ENCODE measurements at regions not wholly inside any gene's neighbourhood (a gene's known extent, or its start where the extent isn't known, plus 50 kb on each side); places are given as distances from the start of the nearest gene placed in this dataset.

DNA sequence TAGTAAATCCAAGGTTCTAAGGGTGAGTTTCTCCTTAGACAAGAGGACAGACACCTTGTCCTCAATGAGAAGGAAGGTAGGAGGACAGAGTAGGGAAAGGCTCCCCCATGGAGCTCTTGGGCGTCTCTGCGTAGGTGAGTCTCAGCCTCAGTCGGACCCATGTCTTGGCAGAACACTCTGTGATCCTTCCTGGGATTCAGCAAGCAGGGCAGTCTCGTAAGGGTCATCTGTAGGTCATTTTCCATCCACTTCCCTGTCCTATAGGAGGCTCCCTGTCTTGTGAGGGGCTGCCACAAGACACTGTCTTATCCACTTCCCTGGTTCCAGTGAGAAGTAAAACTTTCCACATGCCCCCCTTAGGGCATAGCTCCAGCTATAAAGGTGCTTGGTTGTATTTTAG lies 122.6 kb upstream of the TWIST2 start:
- no peak overlapping the region for H3K4me3 ChIP-seq (ENCODE audit: insufficient read depth, low read depth, low read length)
- DNase-seq, result no peak
- no peaks in the 10 kb centered on the region for H3K36me3 ChIP-seq (replicated peaks; ENCODE audit: control insufficient read depth, insufficient read depth, low read length)
- H3K27me3 ChIP-seq (ENCODE audit: control insufficient read depth, insufficient read depth, low read length), result no peaks in the 10 kb centered on the region

DNA sequence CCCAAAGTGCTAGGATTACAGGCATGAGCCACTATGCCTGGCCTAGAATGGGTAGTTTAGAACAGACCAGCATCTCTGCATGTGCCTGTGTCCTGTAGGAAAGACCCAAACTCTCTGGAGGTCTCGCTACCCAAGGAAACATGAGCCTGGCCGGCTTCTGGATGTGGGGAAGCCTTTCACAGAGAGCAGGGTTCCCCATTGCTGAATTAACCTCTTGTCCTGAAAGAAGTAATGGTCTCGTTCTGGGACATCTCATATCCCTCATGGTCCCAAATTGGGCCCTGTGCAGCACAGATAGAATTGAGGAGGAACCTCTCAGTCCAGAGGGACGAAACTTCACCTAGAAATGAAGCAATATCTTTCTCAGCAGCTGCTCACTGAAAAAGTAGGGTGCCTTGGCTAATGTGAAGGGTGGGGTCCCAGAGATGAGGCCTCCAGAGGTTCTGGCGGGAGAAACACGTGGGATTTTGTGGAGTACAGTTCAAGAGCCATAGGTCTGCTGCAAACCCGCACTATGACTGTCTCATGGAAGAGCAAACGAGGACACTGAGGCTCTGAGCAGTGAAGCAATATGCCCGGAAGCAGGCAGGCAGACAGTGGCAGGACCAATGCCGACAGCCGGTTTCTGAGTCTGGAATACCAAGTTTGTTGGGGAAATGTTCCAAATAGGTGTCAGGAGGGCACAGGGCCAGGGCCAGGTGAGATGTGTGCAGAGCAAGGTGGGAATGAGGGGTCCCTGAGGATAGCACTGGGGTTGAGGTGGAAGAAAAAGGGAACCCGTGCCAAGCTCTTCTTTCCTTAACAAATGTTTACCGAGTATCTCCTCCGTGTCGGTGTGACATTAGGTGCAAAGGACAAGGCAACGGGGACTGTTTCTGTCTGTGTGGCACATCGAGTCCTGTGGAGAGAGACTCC lies 121.0 kb upstream of the TWIST2 start:
- no peak overlapping the region for H3K4me3 ChIP-seq (ENCODE audit: insufficient read depth, low read depth, low read length)
- H3K27me3 ChIP-seq (ENCODE audit: control insufficient read depth, insufficient read depth, low read length), result no peaks in the 10 kb centered on the region
- H3K36me3 ChIP-seq (replicated peaks; ENCODE audit: control insufficient read depth, insufficient read depth, low read length), result no peaks in the 10 kb centered on the region
- DNase-seq, result no peak

DNA sequence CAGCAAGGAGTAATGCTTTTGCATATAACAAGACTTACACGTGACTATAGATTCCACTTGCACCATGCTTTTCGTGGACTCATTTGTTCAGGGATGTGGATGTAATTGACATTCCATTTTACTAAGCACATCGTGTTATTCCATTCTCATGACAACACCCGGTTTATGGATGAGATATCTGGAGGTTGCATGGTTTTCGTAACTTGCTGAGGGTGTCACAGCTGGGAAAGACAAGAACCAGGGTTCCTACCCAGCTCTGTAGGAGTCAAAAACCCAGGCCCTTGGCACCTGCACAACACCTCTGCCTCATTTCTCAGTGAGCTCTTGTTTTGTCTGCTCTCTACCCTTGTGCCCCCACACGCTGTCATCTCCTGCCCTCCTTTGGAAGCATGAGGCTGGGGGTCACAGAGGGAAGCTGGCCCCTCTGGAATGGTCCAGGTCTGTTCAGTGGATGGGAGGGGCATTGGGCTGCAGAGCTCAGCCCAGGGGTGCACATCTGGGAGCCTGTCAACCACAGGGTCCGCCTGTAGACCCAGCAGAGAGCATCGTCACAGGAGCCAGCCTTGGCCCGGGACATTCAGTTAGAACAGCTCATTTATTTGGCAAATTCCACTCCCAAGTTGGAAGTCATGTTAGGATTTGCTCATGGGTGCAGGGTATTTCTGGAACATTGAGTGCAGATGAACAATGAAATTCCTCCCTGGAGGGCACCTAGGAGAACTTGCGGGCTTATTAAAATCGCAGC lies 120.1 kb upstream of the TWIST2 start:
- no peak for DNase-seq
- no peak overlapping the region for H3K4me3 ChIP-seq (ENCODE audit: insufficient read depth, low read depth, low read length)
- no peaks in the 10 kb centered on the region for H3K27me3 ChIP-seq (ENCODE audit: control insufficient read depth, insufficient read depth, low read length)
- no peaks in the 10 kb centered on the region for H3K36me3 ChIP-seq (replicated peaks; ENCODE audit: control insufficient read depth, insufficient read depth, low read length)

DNA sequence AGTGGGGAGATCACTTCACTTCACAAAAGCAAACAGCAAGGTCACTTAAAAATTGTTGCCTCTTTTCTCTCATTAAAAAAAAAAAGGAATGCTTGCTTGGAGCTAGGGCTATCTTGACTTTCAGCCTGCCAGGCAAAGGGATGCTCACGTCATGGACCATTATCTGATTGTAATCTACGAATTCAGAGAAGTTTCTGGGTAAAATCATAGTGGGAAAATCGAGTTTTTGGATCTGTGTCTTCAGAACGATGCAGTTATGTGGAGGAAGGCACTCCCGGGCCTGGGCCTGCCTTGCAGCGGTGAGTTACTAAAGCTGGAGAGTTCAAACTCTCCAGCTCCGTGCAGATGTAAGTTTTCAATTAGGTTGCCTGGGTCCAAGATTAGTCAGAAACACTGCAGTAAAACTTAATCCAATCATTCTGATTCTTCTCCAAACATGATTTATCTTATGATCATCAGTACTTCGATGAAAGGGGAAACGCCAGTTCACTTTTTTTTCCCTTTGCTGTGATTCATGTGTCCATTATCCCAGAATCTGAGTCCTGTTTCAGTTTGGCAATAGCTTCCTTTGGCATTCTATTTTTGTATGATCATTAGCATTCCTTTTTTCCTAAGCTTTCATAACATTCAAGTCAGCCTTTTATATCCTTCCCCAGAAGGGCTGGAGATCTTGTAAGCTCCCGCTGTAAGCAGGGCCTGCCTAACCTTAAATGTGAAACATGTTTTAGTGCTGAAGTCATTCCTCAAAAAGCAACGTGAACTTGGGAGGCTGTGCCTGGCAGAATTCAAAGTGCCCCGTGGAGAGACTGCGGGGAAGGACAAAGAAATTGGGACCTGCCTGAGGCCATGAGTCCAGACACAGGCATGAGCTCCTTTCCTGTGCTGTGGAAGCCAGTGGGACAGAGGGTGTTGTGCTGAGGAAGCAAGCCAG lies 119.3 kb upstream of the TWIST2 start:
- no peak for DNase-seq
- Histone ChIP-seq H3K4me3 (ENCODE audit: insufficient read depth, low read depth, low read length) (no peak overlapping the region), H3K36me3 (replicated peaks; ENCODE audit: control insufficient read depth, insufficient read depth, low read length) (no peaks in the 10 kb centered on the region), H3K27me3 (ENCODE audit: control insufficient read depth, insufficient read depth, low read length) (no peaks in the 10 kb centered on the region)

DNA sequence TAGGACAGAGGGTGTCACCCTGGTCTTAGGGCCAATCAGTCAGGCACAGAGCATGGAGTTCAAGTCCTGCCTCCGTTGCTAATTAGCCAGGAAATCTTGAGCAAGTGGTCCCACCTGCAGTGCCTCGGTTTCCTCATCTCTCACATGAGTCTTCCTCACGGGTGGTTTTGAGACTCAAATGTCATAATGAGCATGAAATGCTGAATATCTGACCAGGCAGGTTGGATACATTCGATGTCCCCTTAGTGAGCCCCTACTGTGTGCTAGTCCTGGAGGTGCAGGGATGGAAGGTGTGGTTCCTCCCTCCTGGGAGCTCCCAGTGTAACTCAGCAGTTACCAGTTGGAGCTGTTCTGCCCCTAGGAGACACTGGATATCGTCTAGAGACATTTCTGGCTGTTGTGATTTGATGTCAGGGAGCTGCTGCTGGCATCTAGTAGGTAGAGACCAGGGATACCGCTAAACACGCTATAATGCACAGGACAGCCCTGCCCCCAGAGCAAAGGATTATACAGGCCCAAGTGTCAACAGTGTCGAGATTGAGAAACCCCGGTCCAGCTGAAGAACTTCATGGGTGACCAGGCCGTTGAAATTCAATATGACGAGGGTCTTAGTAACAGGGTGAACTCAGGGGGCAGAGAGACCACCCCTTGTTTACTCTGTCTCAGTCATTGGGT lies 118.5 kb upstream of the TWIST2 start:
- Histone ChIP-seq H3K36me3 (replicated peaks; ENCODE audit: control insufficient read depth, insufficient read depth, low read length) (no peaks in the 10 kb centered on the region), H3K27me3 (ENCODE audit: control insufficient read depth, insufficient read depth, low read length) (no peaks in the 10 kb centered on the region), H3K4me3 (ENCODE audit: insufficient read depth, low read depth, low read length) (no peak overlapping the region)
- DNase-seq, result no peak

DNA sequence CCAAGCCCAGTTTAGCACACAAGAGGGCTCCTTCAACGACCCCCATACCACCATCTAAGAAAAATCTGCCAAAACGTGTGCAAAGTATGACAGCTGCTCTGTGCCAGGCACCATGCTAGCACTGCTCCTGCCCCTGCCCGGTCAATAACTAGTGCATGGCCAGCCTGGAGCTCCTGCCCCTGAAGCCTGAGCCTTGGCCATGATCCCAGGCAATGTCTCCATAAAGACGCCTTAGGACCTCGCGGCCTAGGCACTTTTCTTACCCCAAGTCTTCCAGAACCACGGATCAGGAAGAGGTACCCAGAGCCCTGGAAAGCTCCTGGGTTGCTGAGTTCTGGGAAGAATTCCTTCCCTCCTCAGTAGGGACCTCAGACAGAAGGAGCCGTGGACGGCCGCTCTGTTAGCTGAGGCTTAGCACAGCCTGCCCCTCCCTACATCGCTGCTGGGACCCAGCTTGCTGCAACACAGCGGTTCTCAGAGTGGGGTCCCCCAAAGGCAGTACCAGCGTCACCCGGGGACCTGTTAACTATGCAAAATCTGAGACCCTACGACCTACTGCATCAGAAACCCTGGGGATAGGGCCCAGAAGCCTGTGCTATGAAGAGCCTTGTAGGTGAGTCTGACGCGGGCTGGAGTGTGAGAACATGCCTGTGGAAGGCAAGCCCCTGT lies 117.8 kb upstream of the TWIST2 start:
- DNase-seq, result no peak
- H3K36me3 ChIP-seq (replicated peaks; ENCODE audit: control insufficient read depth, insufficient read depth, low read length), result no peaks in the 10 kb centered on the region
- H3K27me3 ChIP-seq (ENCODE audit: control insufficient read depth, insufficient read depth, low read length), result no peaks in the 10 kb centered on the region
- H3K4me3 ChIP-seq (ENCODE audit: insufficient read depth, low read depth, low read length), result no peak overlapping the region

DNA sequence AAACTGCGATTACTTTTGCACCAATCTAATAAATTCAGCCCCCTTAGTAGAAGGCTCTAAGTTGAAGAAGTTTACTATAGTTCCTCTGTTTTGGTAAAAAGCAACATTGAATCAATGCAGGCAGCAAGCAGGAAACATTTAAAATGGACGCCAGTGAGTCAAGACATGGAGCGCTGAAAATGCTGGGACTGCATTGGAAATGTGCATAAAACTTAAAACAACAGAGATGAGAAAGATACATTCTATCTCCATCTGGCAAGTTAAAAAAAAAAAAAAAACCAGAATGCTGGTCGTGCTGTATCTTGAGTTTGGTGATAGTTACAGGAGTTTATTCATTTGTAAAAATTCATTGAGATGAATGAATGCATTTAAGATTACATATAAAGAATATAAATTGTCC lies 117.0 kb upstream of the TWIST2 start:
- Histone ChIP-seq H3K4me3 (ENCODE audit: insufficient read depth, low read depth, low read length) (no peak overlapping the region), H3K27me3 (ENCODE audit: control insufficient read depth, insufficient read depth, low read length) (no peaks in the 10 kb centered on the region), H3K36me3 (replicated peaks; ENCODE audit: control insufficient read depth, insufficient read depth, low read length) (no peaks in the 10 kb centered on the region)
- DNase-seq, result no peak

DNA sequence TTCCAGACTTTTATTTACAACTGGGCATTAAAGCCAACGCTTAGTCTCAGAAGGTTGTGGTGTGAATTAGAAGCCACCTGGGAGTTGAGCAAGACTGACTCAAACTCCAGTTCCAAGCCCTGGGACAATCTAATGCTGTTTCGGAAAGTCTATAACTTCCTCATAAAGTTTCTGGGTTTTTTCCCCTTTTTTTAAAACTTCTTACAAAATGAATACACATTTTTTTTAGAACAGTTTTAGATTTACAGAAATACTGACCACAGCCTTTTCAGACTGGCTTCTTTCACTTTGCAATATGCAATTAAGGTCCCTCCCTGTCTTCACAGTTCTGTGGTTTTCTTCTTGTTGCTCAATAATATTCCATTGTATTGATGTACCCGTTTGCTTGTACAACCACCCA lies 115.9 kb upstream of the TWIST2 start:
- H3K36me3 ChIP-seq (replicated peaks; ENCODE audit: control insufficient read depth, insufficient read depth, low read length), result no peaks in the 10 kb centered on the region
- H3K27me3 ChIP-seq (ENCODE audit: control insufficient read depth, insufficient read depth, low read length), result no peaks in the 10 kb centered on the region
- no peak for DNase-seq
- H3K4me3 ChIP-seq (ENCODE audit: insufficient read depth, low read depth, low read length), result no peak overlapping the region

DNA sequence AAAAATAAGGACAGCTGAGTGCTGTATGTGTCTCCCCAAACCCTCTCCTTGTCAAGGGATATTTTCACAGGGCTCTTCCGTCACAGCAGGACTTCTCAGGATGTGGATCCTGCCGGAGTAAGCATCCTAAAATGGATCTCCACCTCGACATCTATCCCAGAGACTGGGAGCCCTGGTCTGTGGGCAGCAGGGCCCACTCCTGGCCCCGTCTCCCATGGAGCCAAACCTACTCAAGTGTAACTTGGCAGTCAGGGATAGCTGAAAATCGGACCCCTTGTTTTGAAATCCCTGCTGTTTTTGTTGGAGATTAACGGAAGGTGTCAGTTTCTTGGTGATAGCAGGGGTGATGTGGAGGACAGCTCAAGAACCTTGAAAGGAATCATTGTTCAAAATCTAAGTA lies 109.0 kb upstream of the TWIST2 start:
- no peaks in the 10 kb centered on the region for H3K27me3 ChIP-seq (ENCODE audit: control insufficient read depth, insufficient read depth, low read length)
- no peak overlapping the region for H3K4me3 ChIP-seq (ENCODE audit: insufficient read depth, low read depth, low read length)
- no peak for DNase-seq

DNA sequence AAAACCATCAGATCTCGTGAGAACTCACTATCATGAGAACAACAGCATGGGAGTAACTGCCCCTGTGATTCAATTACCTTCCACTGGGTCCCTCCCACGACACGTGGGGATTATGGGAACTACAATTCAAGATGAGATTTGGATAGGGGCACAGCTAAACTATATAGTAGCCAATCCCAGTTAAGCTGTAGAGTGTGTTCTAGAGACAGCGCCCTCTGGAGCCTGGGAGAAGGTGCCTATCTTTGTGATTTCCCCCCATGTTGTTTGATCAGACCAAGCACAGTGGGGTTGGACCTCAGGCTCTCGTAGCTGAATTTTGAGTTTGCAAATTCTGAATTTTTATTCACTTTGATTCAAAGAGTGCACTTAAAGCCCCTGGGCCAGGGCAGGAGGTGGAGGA lies 108.2 kb upstream of the TWIST2 start:
- peak; percentile 53 for DNase-seq
- H3K27me3 ChIP-seq (ENCODE audit: control insufficient read depth, insufficient read depth, low read length), result no peaks in the 10 kb centered on the region
- no peak overlapping the region for H3K4me3 ChIP-seq (ENCODE audit: insufficient read depth, low read depth, low read length)
- H3K36me3 ChIP-seq (replicated peaks; ENCODE audit: control insufficient read depth, insufficient read depth, low read length), result no peaks in the 10 kb centered on the region

More for the DNA sequence above, 109.0 kb upstream of the TWIST2 start:
- H3K36me3 ChIP-seq (replicated peaks; ENCODE audit: control insufficient read depth, insufficient read depth, low read length), result no peaks in the 10 kb centered on the region

DNA sequence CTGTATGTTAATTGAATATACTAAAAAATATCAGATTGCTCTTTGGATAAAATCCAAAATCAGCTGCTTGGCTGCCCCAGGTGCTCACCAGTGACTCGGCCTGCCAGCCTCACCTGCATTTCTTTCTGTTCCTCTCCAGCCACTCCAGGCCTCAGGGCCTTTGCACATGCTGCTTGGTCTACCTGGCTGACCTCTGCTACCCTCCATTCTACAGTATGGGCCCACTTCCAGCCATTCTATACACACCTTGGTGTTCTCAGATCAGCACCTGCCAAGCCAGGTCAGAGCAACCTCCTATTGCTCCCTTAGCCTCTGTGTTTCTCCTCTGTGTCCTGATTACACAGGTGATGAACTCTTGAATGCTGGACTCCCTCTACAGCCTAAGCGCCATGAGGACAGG lies 106.6 kb upstream of the TWIST2 start:
- no peaks in the 10 kb centered on the region for H3K36me3 ChIP-seq (replicated peaks; ENCODE audit: control insufficient read depth, insufficient read depth, low read length)
- H3K27me3 ChIP-seq (ENCODE audit: control insufficient read depth, insufficient read depth, low read length), result no peaks in the 10 kb centered on the region
- no peak overlapping the region for H3K4me3 ChIP-seq (ENCODE audit: insufficient read depth, low read depth, low read length)
- no peak for DNase-seq

DNA sequence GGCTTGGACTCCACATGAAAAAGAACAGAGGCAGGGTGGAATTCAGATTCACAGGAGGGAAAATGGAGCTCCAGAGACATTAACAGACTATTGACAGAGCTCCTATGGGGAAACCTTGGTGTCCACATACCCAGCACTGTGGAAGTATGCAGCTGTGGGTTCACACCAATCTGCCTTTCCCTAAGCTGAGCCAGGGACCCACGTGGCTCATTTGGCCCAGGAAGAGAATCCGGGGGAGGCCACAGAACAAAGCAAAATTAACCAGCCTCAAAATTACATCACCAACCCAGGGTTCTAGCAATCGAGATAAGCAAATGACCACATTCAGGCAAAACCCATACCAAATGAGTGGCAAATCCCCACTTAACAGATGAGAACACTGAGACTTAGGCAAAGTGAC lies 105.8 kb upstream of the TWIST2 start:
- no peaks in the 10 kb centered on the region for H3K27me3 ChIP-seq (ENCODE audit: control insufficient read depth, insufficient read depth, low read length)
- no peak overlapping the region for H3K4me3 ChIP-seq (ENCODE audit: insufficient read depth, low read depth, low read length)
- DNase-seq, result no peak
- H3K36me3 ChIP-seq (replicated peaks; ENCODE audit: control insufficient read depth, insufficient read depth, low read length), result no peaks in the 10 kb centered on the region

DNA sequence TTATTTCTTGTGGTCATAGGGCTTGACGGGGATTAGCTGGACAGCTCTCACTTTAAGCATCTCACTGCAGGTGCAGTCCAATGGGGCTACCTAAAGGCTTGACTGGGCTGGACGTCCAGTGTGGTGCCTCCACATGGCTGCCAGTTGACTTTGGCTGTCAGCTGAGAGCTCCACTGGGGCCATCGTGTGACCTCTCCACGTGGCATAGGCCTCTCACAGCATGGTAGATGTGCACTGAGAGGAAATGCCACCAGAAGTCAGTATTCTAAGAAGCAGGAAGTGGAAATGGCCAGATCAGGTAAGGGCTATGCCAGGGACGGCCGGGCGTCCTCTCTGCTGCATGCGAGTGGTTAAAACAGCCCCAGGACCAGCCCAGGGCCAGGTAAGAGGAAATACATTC lies 105.2 kb upstream of the TWIST2 start:
- DNase-seq, result no peak
- Histone ChIP-seq H3K27me3 (ENCODE audit: control insufficient read depth, insufficient read depth, low read length) (no peaks in the 10 kb centered on the region), H3K4me3 (ENCODE audit: insufficient read depth, low read depth, low read length) (no peak overlapping the region), H3K36me3 (replicated peaks; ENCODE audit: control insufficient read depth, insufficient read depth, low read length) (no peaks in the 10 kb centered on the region)
